SU-DHL-6 (cell line): ENCODE measurements at regions not wholly inside any gene's neighbourhood (a gene's known extent, or its start where the extent isn't known, plus 50 kb on each side); places are given as distances from the start of the nearest gene placed in this dataset.

Experiments
- H2AFZ ChIP-seq: fragments of 200-600 bp; sonication (generic); 2 replicates; pipeline ENCODE4 v1.6.1; 2014; ENCODE audit warnings: low read depth, mild to moderate bottlenecking, moderate library complexity, mixed read lengths, antibody characterized with exemption, low read length; ENCODE audit not compliant: severe bottlenecking
- H3F3A ChIP-seq: fragments of 200-600 bp; shearing (Covaris generic); 2 replicates; pipeline ENCODE4 v1.6.0; 2016; ENCODE audit warnings: antibody characterized with exemption, mild to moderate bottlenecking; ENCODE audit not compliant: insufficient read depth
- H3K27ac ChIP-seq: fragments of 200-600 bp; sonication (generic); 2 replicates; pipeline ENCODE4 v1.5.1; 2016; ENCODE audit warnings: low read depth, mild to moderate bottlenecking, low read length, moderate library complexity, mixed read lengths
- H3K27me3 ChIP-seq: fragments of 200-600 bp; sonication (generic), shearing (Covaris generic); 2 replicates; pipeline ENCODE4 v1.6.0; 2014; ENCODE audit warnings: mild to moderate bottlenecking, low read length
- H3K36me3 ChIP-seq: fragments of 200-600 bp; sonication (generic); 2 replicates; pipeline ENCODE4 v1.6.1; 2014; ENCODE audit warnings: mild to moderate bottlenecking, low read length, mixed read lengths
- H3K4me2 ChIP-seq: fragments of 300-600, 200-600 bp; shearing (Covaris generic), sonication (generic); 2 replicates; pipeline ENCODE4 v1.6.0; 2014; ENCODE audit warnings: low read length, low read depth, mild to moderate bottlenecking; ENCODE audit not compliant: poor library complexity, severe bottlenecking
- H3K4me3 ChIP-seq: fragments of 200-600 bp; sonication (generic); 2 replicates; pipeline ENCODE4 v1.5.1; 2014; ENCODE audit warnings: antibody characterized with exemption, low read length, mild to moderate bottlenecking, mixed read lengths; ENCODE audit not compliant: insufficient read depth, poor library complexity, severe bottlenecking
- H3K79me2 ChIP-seq: fragments of 200-600 bp; sonication (generic); 2 replicates; pipeline ENCODE4 v1.6.1; 2014; ENCODE audit warnings: mild to moderate bottlenecking, low read length, moderate library complexity; ENCODE audit not compliant: insufficient read depth
- H3K9ac ChIP-seq: fragments of 200-600 bp; sonication (generic); 2 replicates; pipeline ENCODE4 v1.7.0; 2014; ENCODE audit warnings: mild to moderate bottlenecking, low read length
- H3K9me2 ChIP-seq: fragments of 200-600 bp; sonication (generic); replicated peaks from 2 replicates; pipeline ENCODE4 v1.6.1; 2014; ENCODE audit warnings: low read length; ENCODE audit not compliant: insufficient read depth
- H3K9me3 ChIP-seq: fragments of 200-600 bp; sonication (generic); 2 replicates; pipeline ENCODE4 v1.6.1; 2014; ENCODE audit warnings: low read length, mixed read lengths; ENCODE audit not compliant: insufficient read depth
- H4K20me1 ChIP-seq: fragments of 200-600 bp; sonication (generic); 2 replicates; pipeline ENCODE4 v1.6.1; 2014; ENCODE audit warnings: low read depth, mild to moderate bottlenecking, antibody characterized with exemption, low read length, moderate library complexity, mixed read lengths
- EZH2phosphoT487 ChIP-seq: fragments of 200-600 bp; sonication (generic), shearing (Covaris generic); conservative IDR thresholded peaks from 2 replicates; pipeline ENCODE4 v1.6.1; 2018; ENCODE audit warnings: mild to moderate bottlenecking, antibody characterized with exemption, low read length, moderate library complexity, mixed read lengths
- TF ChIP-seq, protein P1 (sequence below): fragments of 200-600 bp; sonication (generic); IDR thresholded peaks from one replicate; pipeline ENCODE4 v1.5.1; 2017; ENCODE audit warnings: antibody characterized with exemption, mild to moderate bottlenecking, low read length, moderate library complexity; ENCODE audit not compliant: insufficient read depth, poor library complexity, severe bottlenecking

DNA sequence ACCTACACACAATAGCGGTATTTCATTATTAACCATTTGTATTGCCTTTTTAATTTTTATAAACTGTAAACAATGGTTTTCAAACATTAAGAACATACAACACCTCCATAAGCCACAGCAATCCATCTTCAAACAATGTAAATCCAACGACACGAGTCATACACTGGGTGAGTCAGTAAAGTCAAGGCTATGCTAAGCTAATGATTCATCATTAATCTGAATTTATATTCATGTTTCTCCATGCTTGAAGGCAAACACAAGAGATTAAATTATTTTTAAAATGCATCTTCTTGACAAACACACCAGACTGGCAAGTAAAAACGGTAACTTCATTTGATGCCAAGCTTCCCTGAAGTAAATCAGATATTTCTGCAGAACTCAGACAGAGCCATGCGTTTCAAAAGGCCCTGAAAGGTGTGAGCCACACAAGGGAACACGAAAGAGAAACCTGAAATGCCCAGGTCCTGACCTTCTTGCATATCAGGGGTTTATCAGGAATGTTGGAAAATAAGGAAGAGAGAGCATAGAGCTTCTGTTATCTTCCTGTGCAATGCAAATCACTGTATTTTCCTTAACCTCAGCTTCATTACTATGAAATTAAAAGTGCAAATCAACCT, 162.5 kb downstream of the ALDH8A1 start:
- H3K27ac ChIP-seq, result no peak overlapping the region
- TF ChIP-seq EZH2phosphoT487, result no peak
- TF ChIP-seq, protein P1, sequence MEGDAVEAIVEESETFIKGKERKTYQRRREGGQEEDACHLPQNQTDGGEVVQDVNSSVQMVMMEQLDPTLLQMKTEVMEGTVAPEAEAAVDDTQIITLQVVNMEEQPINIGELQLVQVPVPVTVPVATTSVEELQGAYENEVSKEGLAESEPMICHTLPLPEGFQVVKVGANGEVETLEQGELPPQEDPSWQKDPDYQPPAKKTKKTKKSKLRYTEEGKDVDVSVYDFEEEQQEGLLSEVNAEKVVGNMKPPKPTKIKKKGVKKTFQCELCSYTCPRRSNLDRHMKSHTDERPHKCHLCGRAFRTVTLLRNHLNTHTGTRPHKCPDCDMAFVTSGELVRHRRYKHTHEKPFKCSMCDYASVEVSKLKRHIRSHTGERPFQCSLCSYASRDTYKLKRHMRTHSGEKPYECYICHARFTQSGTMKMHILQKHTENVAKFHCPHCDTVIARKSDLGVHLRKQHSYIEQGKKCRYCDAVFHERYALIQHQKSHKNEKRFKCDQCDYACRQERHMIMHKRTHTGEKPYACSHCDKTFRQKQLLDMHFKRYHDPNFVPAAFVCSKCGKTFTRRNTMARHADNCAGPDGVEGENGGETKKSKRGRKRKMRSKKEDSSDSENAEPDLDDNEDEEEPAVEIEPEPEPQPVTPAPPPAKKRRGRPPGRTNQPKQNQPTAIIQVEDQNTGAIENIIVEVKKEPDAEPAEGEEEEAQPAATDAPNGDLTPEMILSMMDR, result no peak
- H3K79me2 ChIP-seq, result no peaks in the 10 kb centered on the region
- no peaks in the 10 kb centered on the region for H3F3A ChIP-seq
- no peaks in the 10 kb centered on the region for H3K9me2 ChIP-seq
- H3K9ac ChIP-seq, result no peak overlapping the region
- no peaks in the 10 kb centered on the region for H3K36me3 ChIP-seq
- H3K4me3 ChIP-seq, result no peak overlapping the region
- H3K9me3 ChIP-seq, result no peaks in the 10 kb centered on the region
- H3K4me2 ChIP-seq, result no peak overlapping the region
- no peaks in the 10 kb centered on the region for H4K20me1 ChIP-seq
- H3K27me3 ChIP-seq, result no peaks in the 10 kb centered on the region
- no peak overlapping the region for H2AFZ ChIP-seq

DNA sequence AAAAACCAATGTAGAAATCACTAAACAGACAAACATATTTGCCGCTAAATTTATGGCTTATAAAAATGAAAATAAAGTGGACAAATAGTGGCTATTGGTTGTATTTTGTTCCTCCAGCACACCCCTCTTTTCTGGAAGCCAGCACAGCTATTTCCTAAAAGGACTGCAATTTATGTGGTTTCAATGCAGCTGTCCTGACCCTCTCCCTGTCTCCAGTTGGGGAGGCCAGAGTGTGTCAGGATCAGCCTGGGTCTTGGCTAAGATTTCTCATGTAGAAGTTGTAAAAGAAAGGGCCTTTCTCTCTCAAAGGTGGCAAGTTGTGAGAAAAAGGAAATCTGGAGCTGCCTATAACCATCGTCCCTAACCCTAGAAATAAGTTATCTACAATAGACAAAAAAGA, 165.6 kb downstream of the ALDH8A1 start:
- H4K20me1 ChIP-seq, result no peaks in the 10 kb centered on the region
- no peaks in the 10 kb centered on the region for H3K9me2 ChIP-seq
- H3K27ac ChIP-seq, result no peak overlapping the region
- H3K4me3 ChIP-seq, result no peak overlapping the region
- H3K36me3 ChIP-seq, result no peaks in the 10 kb centered on the region
- no peaks in the 10 kb centered on the region for H3K27me3 ChIP-seq
- H3K9me3 ChIP-seq, result no peaks in the 10 kb centered on the region
- no peak overlapping the region for H3K4me2 ChIP-seq
- H3K79me2 ChIP-seq, result no peaks in the 10 kb centered on the region
- TF ChIP-seq EZH2phosphoT487, result no peak
- TF ChIP-seq, protein P1, result no peak
- no peak overlapping the region for H2AFZ ChIP-seq
- H3K9ac ChIP-seq, result no peak overlapping the region
- H3F3A ChIP-seq, result no peaks in the 10 kb centered on the region

GRCh38 chr6:134778431-134778830, 171.5 kb downstream of the ALDH8A1 start:
- Histone ChIP-seq H3K9me2 (no peaks in the 10 kb centered on the region), H3F3A (no peaks in the 10 kb centered on the region), H4K20me1 (no peaks in the 10 kb centered on the region), H3K9me3 (no peaks in the 10 kb centered on the region), H3K9ac (no peak overlapping the region), H3K27me3 (no peaks in the 10 kb centered on the region), H2AFZ (no peak overlapping the region), H3K36me3 (no peaks in the 10 kb centered on the region), H3K79me2 (no peaks in the 10 kb centered on the region), H3K27ac (no peak overlapping the region), H3K4me3 (no peak overlapping the region), H3K4me2 (no peak overlapping the region)
- TF ChIP-seq, protein P1, result no peak
- no peak for TF ChIP-seq EZH2phosphoT487
